Gastrocnemius medialis (tissue), 4 donors: ENCODE measurements at regions not wholly inside any gene's neighbourhood (a gene's known extent, or its start where the extent isn't known, plus 50 kb on each side); places are given as distances from the start of the nearest gene placed in this dataset.

Experiments
- ATAC-seq, 2 donors: fragments of 150-250 bp; one replicate each; pipeline ENCODE4 v1.9.1; 2016
- DNase-seq, 2 donors: peaks; one replicate each; pipeline ENCODE4 v3.0.0-alpha.2; 2019
- H3K27ac ChIP-seq, 4 donors: fragments of 200-600 bp; sonication (generic); 1 replicate in 1 of 4; 2 replicates in 3 of 4; pipeline ENCODE4 v1.5.1; 2016 to 2018; ENCODE audit warnings: mild to moderate bottlenecking in 2 of 4, moderate library complexity in 1 of 4
- H3K27me3 ChIP-seq, 3 donors: fragments of 200-600 bp; sonication (generic) in 2 of 3; 1 replicate in 1 of 3; 2 replicates in 2 of 3; pipeline versions ENCODE4 v1.5.1 to v1.6.0; 2016 to 2019; ENCODE audit warnings: mild to moderate bottlenecking in 1 of 3, moderate library complexity in 1 of 3
- H3K36me3 ChIP-seq, 2 donors: fragments of 200-600 bp; sonication (generic) in 1 of 2; one replicate each; pipeline ENCODE4 v1.5.1; 2017 to 2018
- H3K4me1 ChIP-seq, 2 donors: fragments of 200-600 bp; sonication (generic) in 1 of 2; one replicate each; pipeline ENCODE4 v1.5.1; 2016 to 2017; ENCODE audit warnings: mild to moderate bottlenecking in 2 of 2
- H3K4me3 ChIP-seq, 4 donors: fragments of 200-600 bp; sonication (generic) in 3 of 4; 1 replicate in 1 of 4; 2 replicates in 3 of 4; pipeline ENCODE4 v1.5.1; 2016 to 2019; ENCODE audit warnings: mild to moderate bottlenecking in 2 of 4
- H3K9me3 ChIP-seq, 3 donors: fragments of 200-600 bp; sonication (generic) in 2 of 3; 1 replicate in 1 of 3; 2 replicates in 2 of 3; pipeline ENCODE4 v1.5.1; 2016 to 2019
- CTCF ChIP-seq, 5 experiments: fragments of 450-650 bp in 3 of 5; fragments of 200-600 bp in 2 of 5; sonication (generic) in 2 of 5; IDR thresholded peaks in 4 of 5; conservative IDR thresholded peaks in 1 of 5; 1 replicate in 4 of 5; 2 replicates in 1 of 5; pipeline ENCODE4 v1.5.1; 2016 to 2019; ENCODE audit warnings: antibody characterized with exemption in 5 of 5, mild to moderate bottlenecking in 3 of 5, moderate library complexity in 3 of 5
- POLR2A ChIP-seq, 2 donors: fragments of 450-650 bp; IDR thresholded peaks; one replicate each; pipeline ENCODE4 v1.6.1; 2017; ENCODE audit warnings: antibody characterized with exemption in 2 of 2, mild to moderate bottlenecking in 2 of 2, moderate library complexity in 2 of 2
- in situ Hi-C, 4 donors: fragments of 200-750 bp; cut with MboI; loops; one replicate each; pipeline versions ENCODE4 v1.15.0 to v1.8.0; 2017; ENCODE audit warnings: low sequenced_read_pairs in 4 of 4
- intact Hi-C: fragments of 100-400 bp; cut with DNase I; formaldehyde crosslinking; loops from one replicate; pipeline ENCODE4 v1.15.1; 2023; ENCODE audit warnings: low total_unique reads

GRCh38 chr1:232428036-232428645, 201.8 kb downstream of the SIPA1L2 start:
- intact Hi-C loops = loop anchor here (2.0 to 10.0 kb wide), 2 partner anchors 49 to 197 kb away; no protein-coding TSS in a partner anchor
- H3K36me3 ChIP-seq = peaks cover 0 to 10% of the 10 kb centered on the region in 2 donors
- ATAC-seq = no peak
- TF ChIP-seq CTCF (IDR thresholded peaks at IDR 0.05 in 4 of 5, conservative IDR thresholded peaks at IDR 0.05 in 1 of 5) = no peak
- TF ChIP-seq POLR2A (IDR thresholded peaks at IDR 0.05) = no peak
- H3K4me1 ChIP-seq = peaks cover 23 to 31% of the 10 kb centered on the region in 2 donors
- in situ Hi-C loops = no loop called here
- no peak overlapping the region for H3K27ac ChIP-seq
- H3K9me3 ChIP-seq = no peaks in the 10 kb centered on the region
- no peak overlapping the region for H3K4me3 ChIP-seq
- no peaks in the 10 kb centered on the region for H3K27me3 ChIP-seq
- DNase-seq = no peak

- peaks cover 0 to 10% of the 10 kb centered on the region in 2 donors for H3K36me3 ChIP-seq
- TF ChIP-seq CTCF (IDR thresholded peaks at IDR 0.05 in 4 of 5, conservative IDR thresholded peaks at IDR 0.05 in 1 of 5) = no peak
- no peak for TF ChIP-seq POLR2A (IDR thresholded peaks at IDR 0.05)
- in situ Hi-C loops = no loop called here
- no peak for ATAC-seq
- no peaks in the 10 kb centered on the region for H3K27me3 ChIP-seq
- H3K27ac ChIP-seq = no peak overlapping the region
- intact Hi-C loops = loop anchor here (10.0 kb wide), 1 partner anchor 198 kb away; no protein-coding TSS in a partner anchor
- DNase-seq = no peak
- no peaks in the 10 kb centered on the region for H3K9me3 ChIP-seq
- H3K4me3 ChIP-seq = no peak overlapping the region
- peaks cover 18 to 22% of the 10 kb centered on the region in 2 donors for H3K4me1 ChIP-seq
Observed at GRCh38 chr1:232426801-232427200, 203.1 kb downstream of the SIPA1L2 start.

GRCh38 chr1:232425421-232425820, 204.5 kb downstream of the SIPA1L2 start:
- H3K27me3 ChIP-seq = no peaks in the 10 kb centered on the region
- H3K36me3 ChIP-seq = peaks cover 0 to 10% of the 10 kb centered on the region in 2 donors
- DNase-seq (no peak), ATAC-seq (no peak)
- no peak overlapping the region for H3K4me3 ChIP-seq
- no peak overlapping the region for H3K27ac ChIP-seq
- peaks cover 14 to 18% of the 10 kb centered on the region in 2 donors for H3K4me1 ChIP-seq
- in situ Hi-C loops = no loop called here
- TF ChIP-seq POLR2A (IDR thresholded peaks at IDR 0.05) = no peak
- TF ChIP-seq CTCF (IDR thresholded peaks at IDR 0.05 in 4 of 5, conservative IDR thresholded peaks at IDR 0.05 in 1 of 5) = no peak
- H3K9me3 ChIP-seq = no peaks in the 10 kb centered on the region
- intact Hi-C loops = loop anchor here (10.0 kb wide), 1 partner anchor 199 kb away; no protein-coding TSS in a partner anchor

- H3K36me3 ChIP-seq = peaks cover 0 to 10% of the 10 kb centered on the region in 2 donors
- in situ Hi-C loops = no loop called here
Observed at GRCh38 chr1:232423591-232423990, 206.3 kb downstream of the SIPA1L2 start.

More at GRCh38 chr1:232423591-232423990, 206.3 kb downstream of the SIPA1L2 start:
- peaks cover 0 to 2% of the 10 kb centered on the region in 2 donors for H3K4me1 ChIP-seq
- H3K4me3 ChIP-seq = no peak overlapping the region
- H3K9me3 ChIP-seq = no peaks in the 10 kb centered on the region
- no peak for TF ChIP-seq POLR2A (IDR thresholded peaks at IDR 0.05)
- no peak for TF ChIP-seq CTCF (IDR thresholded peaks at IDR 0.05 in 4 of 5, conservative IDR thresholded peaks at IDR 0.05 in 1 of 5)
- DNase-seq = no peak
- H3K27ac ChIP-seq = no peak overlapping the region
- H3K27me3 ChIP-seq = no peaks in the 10 kb centered on the region
- ATAC-seq = no peak
- intact Hi-C loops = loop anchor here (10.0 kb wide), 1 partner anchor 201 kb away; no protein-coding TSS in a partner anchor
